PC-9 (cell line): ENCODE measurements at regions not wholly inside any gene's neighbourhood (a gene's known extent, or its start where the extent isn't known, plus 50 kb on each side); places are given as distances from the start of the nearest gene placed in this dataset.

Source experiments
- BruUV-seq: library from RNA; stranded (reverse); fragments of 400-500 nt; replicated peaks from 2 replicates; lab custom pipeline; 2021; lab: Mats Ljungman, UMichigan
- CTCF ChIA-PET: fragments of 300-600 bp; sonication (Branson Sonifier 250); formaldehyde crosslinking; loops from one replicate; lab custom pipeline; 2022; ENCODE audit warnings: antibody characterized with exemption; lab: Charles Lee
- POLR2A ChIA-PET: fragments of 300-600 bp; sonication (Branson Sonifier 250); formaldehyde crosslinking; loops from one replicate; lab custom pipeline; 2022; ENCODE audit warnings: antibody characterized with exemption; ENCODE audit not compliant: unreplicated experiment; lab: Charles Lee
- DNase-seq, 2 experiments: peaks; one replicate each; pipeline versions ENCODE4 v3.0.0 to v3.0.0-alpha.2; 2015 to 2022; ENCODE audit warnings: mixed read lengths in 1 of 2
- H2AFZ ChIP-seq: fragments of 200-600 bp; sonication (generic); 2 replicates; pipeline ENCODE4 v1.8.1; 2017; ENCODE audit warnings: antibody characterized with exemption
- H3F3A ChIP-seq: fragments of 200-600 bp; sonication (generic); 2 replicates; pipeline ENCODE4 v1.8.1; 2017; ENCODE audit warnings: antibody characterized with exemption, mild to moderate bottlenecking, low read depth; ENCODE audit not compliant: insufficient read depth
- H3K27ac ChIP-seq: fragments of 200-600 bp; sonication (generic); 2 replicates; pipeline ENCODE4 v1.6.1; 2016; ENCODE audit warnings: mixed run types
- H3K27me3 ChIP-seq: fragments of 200-600 bp; sonication (generic); 2 replicates; pipeline ENCODE4 v1.6.1; 2016; ENCODE audit warnings: low read depth, mixed run types; ENCODE audit not compliant: insufficient read depth
- H3K36me3 ChIP-seq: fragments of 200-600 bp; sonication (generic); 2 replicates; pipeline ENCODE4 v1.6.1; 2016; ENCODE audit warnings: low read depth, mixed run types
- H3K4me1 ChIP-seq: fragments of 200-600 bp; sonication (generic); replicated peaks from 2 replicates; pipeline ENCODE4 v1.6.1; 2016; ENCODE audit warnings: mixed run types; ENCODE audit not compliant: insufficient read depth
- H3K4me2 ChIP-seq: fragments of 200-600 bp; sonication (generic); 2 replicates; pipeline ENCODE4 v1.6.1; 2017; ENCODE audit warnings: mixed run types
- H3K4me3 ChIP-seq: fragments of 200-600 bp; sonication (generic); 2 replicates; pipeline ENCODE4 v1.6.1; 2016; ENCODE audit warnings: mixed run types
- H3K79me2 ChIP-seq: fragments of 200-600 bp; sonication (generic); 2 replicates; pipeline ENCODE4 v1.6.1; 2017; ENCODE audit warnings: low read depth, mixed run types
- H3K9me2 ChIP-seq: fragments of 200-600 bp; sonication (generic); 2 replicates; pipeline ENCODE4 v1.8.1; 2017; ENCODE audit warnings: mild to moderate bottlenecking; ENCODE audit not compliant: insufficient read depth
- H3K9me3 ChIP-seq: fragments of 200-600 bp; sonication (generic); 2 replicates; pipeline ENCODE4 v1.8.1; 2016; ENCODE audit warnings: low read depth; ENCODE audit not compliant: insufficient read depth
- H4K20me1 ChIP-seq: fragments of 200-600 bp; sonication (generic); 2 replicates; pipeline ENCODE4 v1.8.1; 2017; ENCODE audit not compliant: insufficient read depth
- CTCF ChIP-seq: fragments of 200-600 bp; sonication (generic); conservative IDR thresholded peaks from 2 replicates; pipeline ENCODE4 v1.6.1; 2017; ENCODE audit warnings: mixed run types, antibody characterized with exemption, mild to moderate bottlenecking, moderate library complexity
- EZH2 ChIP-seq: fragments of 200-600 bp; sonication (generic); IDR thresholded peaks from 2 replicates; pipeline ENCODE4 v1.8.0; 2017; ENCODE audit warnings: antibody characterized with exemption, low read depth
- intact Hi-C: fragments of 100-400 bp; cut with micrococcal nuclease; formaldehyde crosslinking; loops from one replicate; pipeline ENCODE4 v1.10.0; 2022; ENCODE audit not compliant: unreplicated experiment

- intact Hi-C loops: no loop called here
- H3K9me2 ChIP-seq: no peaks in the 10 kb centered on the region
- POLR2A ChIA-PET: interaction anchor here (0.6 kb wide), 1 partner anchor 34 kb away, joined by 3 read pairs; no protein-coding TSS in a partner anchor
Measured at GRCh38 chr2:120432976-120433815, 87.3 kb downstream of the INHBB start.

DNA sequence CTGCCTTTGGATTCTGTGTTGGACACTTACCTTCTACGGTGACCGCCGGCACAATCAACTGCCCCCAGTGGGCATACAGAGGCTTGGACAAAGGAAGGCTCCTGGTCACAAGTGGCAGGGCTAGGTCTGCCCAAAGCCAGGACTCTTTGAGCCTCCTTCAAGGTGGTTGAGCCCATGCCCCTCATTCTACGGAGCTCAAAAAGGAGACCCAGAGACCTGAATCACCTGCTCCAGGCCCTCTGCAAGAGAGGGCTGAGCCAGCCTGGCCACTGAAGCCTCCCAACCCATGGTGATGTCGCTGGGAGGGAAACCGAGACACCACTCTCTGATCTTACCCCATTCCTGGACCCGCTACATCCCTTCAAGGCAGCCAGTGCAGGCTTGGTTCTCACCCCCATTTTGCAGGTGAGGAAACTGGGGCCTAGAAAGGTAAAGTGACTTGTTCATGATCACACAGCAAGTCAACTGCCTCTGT, 87.9 kb downstream of the INHBB start:
- Histone ChIP-seq H3K9me2 (no peaks in the 10 kb centered on the region), H3K4me2 (no peak overlapping the region), H3K79me2 (no peaks in the 10 kb centered on the region), H3F3A (peaks cover 15% of the 10 kb centered on the region; the same call in 1 of the 2 replicates), H3K9me3 (no peaks in the 10 kb centered on the region), H3K27ac (no peak overlapping the region), H3K4me3 (no peak overlapping the region), H3K27me3 (no peaks in the 10 kb centered on the region), H2AFZ (no peak overlapping the region), H3K36me3 (no peaks in the 10 kb centered on the region), H4K20me1 (no peaks in the 10 kb centered on the region), H3K4me1 (peaks cover 11% of the 10 kb centered on the region)
- intact Hi-C loops: no loop called here
- BruUV-seq: no TSS peak
- no peak for DNase-seq
- POLR2A ChIA-PET: interaction anchor here (0.6 kb wide), 1 partner anchor 34 kb away, joined by 3 read pairs; no protein-coding TSS in a partner anchor
- CTCF ChIA-PET: no interaction called here
- TF ChIP-seq CTCF: no peak
- TF ChIP-seq EZH2: no peak

More at GRCh38 chr2:120432976-120433815, 87.3 kb downstream of the INHBB start:
- Histone ChIP-seq H3K4me1 (peaks cover 11% of the 10 kb centered on the region), H3F3A (peaks cover 15% of the 10 kb centered on the region; the same call in 1 of the 2 replicates), H2AFZ (no peak overlapping the region), H3K79me2 (no peaks in the 10 kb centered on the region), H3K36me3 (no peaks in the 10 kb centered on the region), H3K9me3 (no peaks in the 10 kb centered on the region), H3K4me3 (no peak overlapping the region), H3K27me3 (no peaks in the 10 kb centered on the region), H4K20me1 (no peaks in the 10 kb centered on the region), H3K27ac (no peak overlapping the region), H3K4me2 (no peak overlapping the region)
- no TSS peak for BruUV-seq
- CTCF ChIA-PET: no interaction called here
- TF ChIP-seq CTCF: no peak
- DNase-seq: no peak

DNA sequence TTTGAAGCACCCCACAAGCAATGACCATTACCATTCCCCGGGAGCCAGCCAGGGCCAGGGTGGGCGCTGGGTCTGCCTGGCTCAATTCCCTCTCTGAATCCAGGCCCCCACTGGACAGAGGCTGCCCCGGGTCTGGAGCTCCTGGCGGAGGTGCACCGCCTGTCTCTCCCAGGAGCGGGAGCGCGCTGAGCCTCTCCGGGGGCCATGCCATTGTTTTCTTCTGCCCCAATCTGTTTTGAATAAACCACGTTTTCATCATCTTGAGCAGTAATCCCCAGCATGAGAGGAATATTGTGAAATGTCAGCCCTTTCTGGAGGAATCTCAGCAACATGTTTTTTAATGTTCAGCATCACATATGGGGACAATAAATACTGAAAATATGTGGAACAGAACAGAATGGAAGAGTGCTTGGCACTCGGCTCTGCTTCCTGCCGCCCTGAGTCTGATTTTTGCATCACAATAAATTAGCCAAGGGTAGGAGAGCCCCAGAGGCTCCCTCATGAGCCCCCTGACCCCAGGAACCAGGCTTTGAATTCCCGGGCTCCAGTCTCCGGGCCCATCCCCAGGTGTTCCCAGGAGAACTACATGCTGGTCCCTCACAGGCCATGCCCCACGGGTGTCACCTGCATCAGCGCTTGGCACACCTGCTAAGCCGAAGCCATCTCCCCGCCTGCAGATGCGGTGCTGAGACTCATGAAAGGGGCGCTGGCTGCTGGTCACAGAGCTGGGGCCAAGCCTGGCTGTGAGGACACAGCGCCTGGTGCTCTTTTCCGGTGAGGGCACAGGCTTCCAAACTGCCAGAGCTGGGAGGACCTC, 88.8 kb downstream of the INHBB start:
- Histone ChIP-seq H3K9me3 (no peaks in the 10 kb centered on the region), H3K27ac (no peak overlapping the region), H3K9me2 (no peaks in the 10 kb centered on the region), H3K4me1 (peaks cover 11% of the 10 kb centered on the region), H3K27me3 (no peaks in the 10 kb centered on the region), H2AFZ (no peak overlapping the region), H3K4me3 (no peak overlapping the region), H3K4me2 (no peak overlapping the region), H3K36me3 (no peaks in the 10 kb centered on the region), H3K79me2 (no peaks in the 10 kb centered on the region), H4K20me1 (no peaks in the 10 kb centered on the region), H3F3A (peaks cover 15% of the 10 kb centered on the region; the same call in 1 of the 2 replicates)
- no TSS peak for BruUV-seq
- DNase-seq: no peak
- ChIA-PET CTCF (interaction anchor here (0.5 kb wide), 1 partner anchor 114 kb away, joined by 7 read pairs; no protein-coding TSS in a partner anchor), POLR2A (interaction anchor here (0.6 kb wide), 1 partner anchor 534 kb away, joined by 3 read pairs; no protein-coding TSS in a partner anchor)
- intact Hi-C loops: no loop called here
- TF ChIP-seq CTCF: no peak
- no peak for TF ChIP-seq EZH2
